Jurkat, Clone E6-1 (cell line): ENCODE measurements at regions not wholly inside any gene's neighbourhood (a gene's known extent, or its start where the extent isn't known, plus 50 kb on each side); places are given as distances from the start of the nearest gene placed in this dataset.

Experiments
- DNase-seq: peaks from one replicate; pipeline ENCODE4 v3.0.0-alpha.2; 2011; ENCODE audit warnings: low read depth, low spot score
- H3K4me3 ChIP-seq: 2 replicates; pipeline ENCODE4 v1.5.1; 2011; ENCODE audit warnings: mild to moderate bottlenecking, low read length, control low read depth, moderate library complexity

GRCh38 chr12:116421785-116422538 is 137.2 kb upstream of the MAP1LC3B2 start:
- DNase-seq, result no peak
- no peak overlapping the region for H3K4me3 ChIP-seq

DNA sequence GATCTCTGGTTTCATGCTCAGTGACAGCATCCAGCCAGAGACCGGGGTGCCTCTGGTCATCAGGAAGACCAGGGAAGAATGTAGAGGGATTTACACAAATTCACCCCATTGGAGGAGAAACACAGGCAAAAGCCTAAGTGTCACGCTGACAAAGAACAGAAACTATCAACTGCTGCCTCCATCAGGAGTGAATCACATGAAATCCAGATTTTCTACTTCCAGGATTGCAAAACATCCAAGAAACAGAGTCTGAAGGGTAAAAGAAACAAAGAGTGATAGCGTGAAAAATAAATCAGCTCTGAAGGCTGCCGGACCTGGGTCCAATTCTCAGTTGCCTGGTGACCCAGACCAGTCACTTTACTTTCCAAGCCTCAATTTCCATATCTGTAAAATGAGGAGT is 136.1 kb upstream of the MAP1LC3B2 start:
- no peak for DNase-seq
- H3K4me3 ChIP-seq, result no peak overlapping the region

- no peak overlapping the region for H3K4me3 ChIP-seq
- DNase-seq, result no peak
Observed at GRCh38 chr12:116425256-116426193, 133.7 kb upstream of the MAP1LC3B2 start.

DNA sequence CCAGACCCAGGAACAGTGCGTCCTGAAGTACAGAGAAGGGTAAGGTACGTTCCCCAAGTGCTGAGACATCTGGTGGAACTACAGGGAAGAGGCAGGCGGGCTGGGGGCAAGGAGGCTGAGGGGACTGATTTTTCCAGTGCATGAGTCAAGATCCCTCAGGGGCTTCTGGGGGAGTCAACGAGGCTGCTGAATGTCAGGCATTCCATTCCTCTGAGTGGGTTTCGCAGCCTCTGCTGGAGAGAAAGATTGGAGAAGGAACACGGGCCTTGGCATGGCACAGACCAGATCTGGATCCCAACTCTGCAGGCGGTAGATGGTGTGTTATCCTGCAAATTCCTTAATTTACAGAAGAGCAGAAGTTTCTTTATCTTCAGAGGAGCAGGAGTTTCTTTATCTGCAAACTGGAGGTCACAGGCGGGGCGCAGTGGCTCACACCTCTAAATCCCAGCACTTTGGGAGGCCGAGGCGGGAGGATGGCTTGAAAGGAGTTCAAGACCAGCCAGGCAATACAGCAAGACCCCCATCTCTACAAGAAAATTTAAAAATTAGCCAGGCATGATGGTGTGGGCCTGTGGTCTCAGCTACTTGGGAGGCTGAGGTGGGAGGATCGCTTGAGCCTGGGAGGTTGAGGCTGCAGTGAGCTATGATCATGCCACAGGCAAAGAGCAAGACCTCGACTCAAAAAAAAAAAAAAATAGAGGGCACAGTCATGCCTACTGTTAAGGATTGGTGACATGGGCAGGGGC is 132.6 kb upstream of the MAP1LC3B2 start:
- no peak for DNase-seq
- no peak overlapping the region for H3K4me3 ChIP-seq

DNA sequence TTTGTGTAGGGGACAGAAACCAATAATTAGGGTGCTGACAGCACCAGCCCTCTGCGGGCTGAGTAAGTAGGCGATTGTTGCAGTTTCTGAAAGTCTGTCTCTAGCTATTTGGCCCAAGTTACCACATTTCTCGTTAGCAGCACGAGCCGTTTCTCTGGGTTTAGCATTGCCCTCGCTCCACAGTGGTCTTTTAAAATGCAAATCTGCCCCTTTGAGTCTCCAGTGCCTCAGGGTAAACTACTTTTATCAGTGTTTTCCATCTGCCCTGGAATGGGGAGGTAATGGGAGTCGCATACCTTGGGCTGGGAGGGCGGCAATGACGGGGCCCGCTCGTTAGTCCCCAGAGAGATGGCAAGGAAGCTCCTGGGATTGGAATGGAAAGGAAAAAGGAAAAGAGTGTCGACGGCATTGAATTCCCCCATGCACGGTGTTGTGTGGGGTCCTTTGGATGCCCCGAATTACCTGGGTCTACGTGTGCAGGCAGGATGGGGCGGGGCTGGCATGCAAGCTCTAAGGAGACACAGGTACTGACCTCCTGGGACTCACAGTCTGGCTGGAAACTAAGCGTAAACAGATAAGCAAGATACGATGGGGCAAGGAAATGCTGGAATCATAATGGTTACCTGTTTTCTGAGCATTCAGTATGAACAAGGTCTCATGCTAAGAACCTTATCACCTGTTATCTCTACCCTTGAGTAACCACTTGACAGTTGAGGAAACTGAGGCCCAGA is 131.8 kb upstream of the MAP1LC3B2 start:
- no peak overlapping the region for H3K4me3 ChIP-seq
- no peak for DNase-seq

GRCh38 chr12:116429826-116430360 is 129.3 kb upstream of the MAP1LC3B2 start:
- H3K4me3 ChIP-seq, result no peak overlapping the region
- DNase-seq, result no peak

DNA sequence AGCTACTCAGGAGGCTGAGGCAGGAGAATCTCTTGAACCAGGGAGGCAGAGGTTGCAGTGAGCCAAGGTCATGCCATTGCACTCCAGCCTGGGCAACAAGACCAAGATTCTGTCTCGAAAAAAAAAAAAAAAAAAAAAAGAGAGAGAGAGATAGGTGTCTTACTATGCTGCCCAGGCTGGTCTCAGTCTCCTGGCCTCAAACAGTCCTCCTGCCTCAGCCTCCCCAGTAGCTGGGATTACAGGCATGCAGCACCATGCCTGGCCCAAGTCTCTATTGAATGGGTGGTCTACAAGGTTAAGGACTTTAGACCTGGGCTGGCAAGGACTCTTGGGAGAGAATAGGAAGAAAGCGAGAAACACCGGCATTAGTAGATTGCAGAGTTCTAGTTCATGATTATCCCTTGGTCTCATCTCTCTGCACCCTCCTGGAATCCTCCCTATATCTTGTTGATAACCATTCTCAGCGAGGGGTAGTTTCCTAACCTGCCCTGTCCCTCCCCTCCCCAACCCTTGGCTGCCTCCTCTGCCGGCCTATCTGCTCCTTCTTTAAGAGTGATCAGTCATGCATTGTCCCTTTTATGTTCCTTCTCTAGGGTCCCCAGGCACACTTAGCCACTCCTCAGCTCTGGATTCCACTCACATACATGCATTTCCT is 128.1 kb upstream of the MAP1LC3B2 start:
- H3K4me3 ChIP-seq, result no peak overlapping the region

DNA sequence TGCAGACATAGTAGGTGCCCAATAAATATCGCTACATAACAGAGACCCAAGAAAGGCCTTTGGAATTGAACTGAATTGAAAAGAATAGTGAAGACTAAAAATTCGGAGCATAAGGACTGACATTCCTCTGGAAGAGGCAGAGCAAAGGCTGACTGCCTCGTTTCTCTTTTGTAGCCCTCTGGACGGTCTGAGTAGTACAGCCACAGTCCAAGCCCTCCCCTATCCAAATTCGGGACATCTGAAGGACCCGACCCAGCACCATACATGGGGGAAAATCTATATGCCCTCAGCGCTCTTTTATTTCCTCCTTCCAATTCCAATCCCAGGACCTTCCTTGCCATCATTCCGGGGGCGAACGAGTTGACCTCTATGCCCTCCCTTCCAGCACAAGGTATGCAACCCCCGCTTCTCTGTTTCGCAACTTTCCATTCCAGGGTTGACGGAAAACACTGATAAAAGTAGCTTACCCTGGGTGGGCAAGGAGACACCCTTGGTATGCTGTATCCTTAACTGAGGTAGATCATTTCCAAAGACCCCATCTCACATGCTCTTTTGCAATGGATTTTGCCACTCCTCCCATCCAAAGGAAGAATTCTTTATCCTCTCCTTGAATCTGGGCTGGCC is 127.4 kb upstream of the MAP1LC3B2 start:
- H3K4me3 ChIP-seq, result no peak overlapping the region
- no peak for DNase-seq

More for the DNA sequence above, 128.1 kb upstream of the MAP1LC3B2 start:
- no peak for DNase-seq

DNA sequence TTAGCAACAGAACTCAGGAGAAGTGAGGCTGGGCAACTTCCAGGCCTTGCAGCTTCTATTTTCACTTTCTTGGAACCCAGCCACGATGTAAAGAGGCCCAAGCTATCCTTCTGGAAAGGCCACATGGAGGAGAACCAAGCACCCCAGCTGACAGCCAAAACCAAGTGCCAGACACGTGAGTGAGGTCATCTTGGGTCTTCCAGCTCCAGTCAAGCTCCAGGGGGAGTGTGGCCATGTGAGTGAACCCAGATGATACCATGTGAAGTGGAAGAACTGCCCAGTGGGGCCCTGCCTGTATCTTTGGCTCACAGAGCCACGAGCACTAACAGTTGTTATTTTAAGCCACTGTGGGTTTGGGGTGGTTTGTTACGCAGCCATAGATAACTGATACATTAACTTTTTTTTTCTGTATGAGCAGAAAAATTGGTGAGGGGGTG is 126.8 kb upstream of the MAP1LC3B2 start:
- no peak for DNase-seq
- no peak overlapping the region for H3K4me3 ChIP-seq

- no peak for DNase-seq
- H3K4me3 ChIP-seq, result no peak overlapping the region
Observed at GRCh38 chr12:116433249-116433648, 125.9 kb upstream of the MAP1LC3B2 start.

GRCh38 chr12:116434155-116435011 is 124.8 kb upstream of the MAP1LC3B2 start:
- no peak for DNase-seq
- H3K4me3 ChIP-seq, result no peak overlapping the region

- no peak overlapping the region for H3K4me3 ChIP-seq
- DNase-seq, result no peak
Observed at GRCh38 chr12:116435984-116436383, 123.2 kb upstream of the MAP1LC3B2 start.

DNA sequence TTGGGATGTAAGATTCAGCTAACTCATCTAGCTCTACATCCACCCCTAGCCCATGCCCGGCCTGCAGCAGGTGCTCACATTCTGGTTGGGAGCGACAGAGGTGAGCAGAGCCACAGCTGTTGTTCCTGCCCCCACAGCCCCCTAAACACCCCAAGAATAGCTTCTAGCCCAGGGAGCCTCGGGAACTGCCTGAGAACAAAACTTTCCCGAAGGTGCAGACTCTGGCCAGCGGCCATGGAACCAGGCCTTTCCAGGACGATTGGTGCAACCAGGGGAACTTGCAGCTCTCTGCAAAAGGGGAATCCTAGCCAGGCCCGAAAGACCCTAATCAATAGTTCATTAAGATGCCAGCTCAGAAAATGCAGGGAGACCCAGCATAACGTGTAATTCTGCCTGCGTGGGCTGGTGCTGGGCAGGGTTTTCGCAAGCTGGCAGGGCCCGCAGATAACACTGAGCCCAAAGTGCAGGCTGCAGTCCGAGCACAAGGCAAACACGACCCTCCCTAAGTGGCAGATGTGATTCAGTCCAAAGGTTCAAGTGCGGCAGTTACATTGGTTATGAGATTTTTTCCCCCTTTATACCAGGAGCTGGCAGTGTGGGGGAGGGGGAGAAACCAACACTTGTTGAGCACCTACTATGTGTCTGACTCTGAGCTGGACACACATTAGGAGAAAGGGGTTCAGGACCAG is 122.5 kb upstream of the MAP1LC3B2 start:
- H3K4me3 ChIP-seq, result no peak overlapping the region
- DNase-seq, result no peak

DNA sequence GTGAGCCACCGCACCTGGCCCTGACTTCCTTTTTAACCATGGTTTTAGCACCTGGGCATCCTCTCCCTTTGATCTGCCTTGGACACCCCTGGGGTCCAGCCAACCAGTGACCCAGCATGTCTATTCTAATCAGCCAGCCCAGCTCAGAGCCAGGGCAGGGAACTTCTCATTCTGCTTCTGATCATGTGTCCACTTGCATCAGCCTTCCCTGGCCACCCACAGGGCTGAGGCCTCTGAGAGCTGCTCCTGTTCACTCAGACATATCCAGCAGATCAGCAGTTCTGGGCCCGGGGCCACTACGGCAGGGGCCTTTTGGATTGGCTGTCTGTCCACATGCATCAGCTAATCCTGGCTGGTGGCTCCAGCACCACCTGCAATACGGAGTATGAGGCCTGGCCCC is 117.9 kb upstream of the MAP1LC3B2 start:
- H3K4me3 ChIP-seq, result no peak overlapping the region
- no peak for DNase-seq

DNA sequence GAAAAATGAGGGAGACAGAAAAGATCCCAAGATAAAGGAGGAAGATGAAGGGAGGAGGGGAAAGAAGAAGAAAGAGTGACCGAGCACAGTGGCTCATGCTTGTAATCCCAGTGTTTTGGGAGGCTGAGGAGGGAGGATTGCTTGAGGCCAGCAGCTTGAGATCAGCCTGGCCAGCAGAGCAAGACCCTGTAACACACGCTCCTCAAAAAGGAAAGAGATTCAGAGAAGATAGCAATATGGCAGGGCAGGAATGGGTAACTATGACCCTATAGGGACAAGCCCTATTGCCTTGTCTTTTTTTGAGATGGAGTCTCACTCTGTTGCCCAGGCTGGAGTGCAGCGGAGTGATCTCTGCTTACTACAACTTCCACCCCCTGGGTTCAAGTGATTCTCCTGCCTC is 116.9 kb upstream of the MAP1LC3B2 start:
- H3K4me3 ChIP-seq, result no peak overlapping the region
- no peak for DNase-seq

DNA sequence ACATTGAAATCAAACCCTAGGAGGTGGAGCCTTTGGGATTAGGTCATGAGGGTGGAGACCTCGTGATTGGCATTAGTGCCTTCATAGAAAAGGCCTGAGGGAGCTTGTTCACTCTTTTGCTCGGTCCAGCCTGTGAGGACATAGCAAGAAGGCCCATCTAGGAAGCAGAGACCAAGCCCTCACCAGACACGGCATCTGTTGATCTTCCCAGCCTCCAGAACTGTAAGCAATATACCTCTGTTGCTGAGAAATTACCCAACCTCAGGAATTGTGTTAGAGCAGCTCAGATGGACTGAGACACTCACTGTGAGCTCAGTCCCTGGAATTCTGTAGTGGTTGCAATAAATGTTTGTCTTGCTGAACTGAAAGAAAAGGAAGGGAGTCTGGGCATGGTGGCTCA is 116.2 kb upstream of the MAP1LC3B2 start:
- DNase-seq, result no peak
- no peak overlapping the region for H3K4me3 ChIP-seq
